Medulla oblongata (tissue), 1 donor: ENCODE measurements at regions not wholly inside any gene's neighbourhood (a gene's known extent, or its start where the extent isn't known, plus 50 kb on each side); places are given as distances from the start of the nearest gene placed in this dataset.
A peak's percentile ranks its signal among the peaks of the same experiment; 100 is the strongest.
"Not testable (repeated sequence)": the region's sequence is repeated elsewhere in the genome, so short reads cannot be mapped to it uniquely, and the experiment has no call there.

Experiments used
- DNase-seq: peaks from one replicate; pipeline ENCODE4 v3.0.0-alpha.2; 2015; ENCODE audit errors: extremely low spot score

- not testable (repeated sequence) for DNase-seq
Observed at GRCh38 chr7:63856466-63856865, 142.2 kb upstream of the ZNF722 start.

- no peak for DNase-seq
Observed at GRCh38 chr7:63867127-63867526, 131.5 kb upstream of the ZNF722 start.

DNA sequence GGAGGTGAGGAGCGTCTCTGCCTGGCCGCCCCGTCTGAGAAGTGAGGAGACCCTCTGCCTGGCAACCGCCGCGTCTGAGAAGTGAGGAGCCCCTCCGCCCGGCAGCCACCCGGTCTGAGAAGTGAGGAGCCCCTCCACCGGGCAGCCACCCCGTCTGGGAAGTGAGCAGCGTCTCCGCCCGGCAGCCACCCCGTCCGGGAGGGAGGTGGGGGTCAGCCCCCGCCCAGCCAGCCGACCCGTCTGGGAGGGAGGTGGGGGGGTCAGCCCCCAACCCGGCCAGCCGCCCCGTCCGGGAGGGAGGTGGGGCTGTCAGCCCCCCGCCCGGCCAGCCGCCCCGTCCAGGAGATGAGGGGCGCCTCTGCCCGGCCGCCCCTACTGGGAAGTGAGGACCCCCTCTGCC, 124.4 kb upstream of the ZNF722 start:
- not testable (repeated sequence) for DNase-seq

- DNase-seq, result no peak
Observed at GRCh38 chr7:63876707-63877322, 121.8 kb upstream of the ZNF722 start.

DNA sequence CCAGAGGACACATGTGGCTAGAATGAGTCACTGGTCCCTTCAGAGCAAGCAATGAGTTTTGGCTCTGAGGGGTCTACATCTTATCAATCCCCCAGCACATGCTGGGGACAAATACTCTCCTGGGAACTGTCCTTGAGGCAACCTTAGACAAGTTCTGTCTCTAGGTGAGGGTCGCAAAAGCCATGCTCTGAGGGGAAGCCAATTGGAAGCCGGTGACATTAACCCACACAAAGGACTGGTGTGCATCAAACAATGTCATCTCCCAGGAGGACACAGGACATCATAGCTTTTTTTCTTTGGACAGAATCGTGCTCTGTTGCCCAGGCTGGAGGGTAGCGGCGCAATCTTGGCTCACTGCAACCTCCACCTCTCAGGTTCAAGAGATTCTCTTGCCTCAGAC, 111.6 kb upstream of the ZNF722 start:
- no peak for DNase-seq

DNA sequence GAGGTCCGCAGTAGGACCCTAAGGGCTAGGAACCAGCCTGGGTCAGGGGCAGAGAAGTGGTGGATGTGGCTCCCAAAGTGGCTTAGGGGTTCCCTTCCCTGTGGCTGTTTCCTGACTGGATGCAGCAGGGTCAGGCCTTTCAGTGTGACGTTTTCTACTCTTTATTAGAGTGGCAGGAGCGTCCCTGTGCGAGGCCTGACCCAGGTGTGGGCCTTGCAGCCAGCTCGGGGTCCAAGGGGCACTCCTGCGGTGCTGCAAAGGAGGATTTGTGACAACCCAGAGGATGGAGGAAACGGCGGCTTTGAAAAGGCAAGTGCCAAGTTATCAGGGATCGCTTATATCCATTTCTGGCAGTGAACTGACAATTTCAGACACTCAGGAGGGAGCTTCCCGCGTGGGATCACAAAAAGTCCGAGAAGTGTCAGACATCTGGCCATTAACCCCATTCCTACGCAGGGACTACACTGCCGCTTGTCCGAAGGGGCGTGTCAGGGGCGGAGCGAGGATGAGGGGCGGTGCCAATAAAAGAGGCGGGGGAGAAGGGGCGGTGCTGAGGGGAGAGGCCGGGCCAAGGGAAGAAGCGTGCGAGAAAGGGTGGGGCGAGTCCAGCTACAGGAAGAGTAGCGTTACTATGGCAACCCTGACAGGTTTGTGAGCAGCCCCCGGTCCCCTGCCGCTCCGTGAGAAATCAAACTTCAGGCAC, 98.8 kb upstream of the ZNF722 start:
- DNase-seq, result peak; percentile 93

- peak; percentile 98 for DNase-seq
Observed at GRCh38 chr7:63900394-63901203, 98.0 kb upstream of the ZNF722 start.

DNA sequence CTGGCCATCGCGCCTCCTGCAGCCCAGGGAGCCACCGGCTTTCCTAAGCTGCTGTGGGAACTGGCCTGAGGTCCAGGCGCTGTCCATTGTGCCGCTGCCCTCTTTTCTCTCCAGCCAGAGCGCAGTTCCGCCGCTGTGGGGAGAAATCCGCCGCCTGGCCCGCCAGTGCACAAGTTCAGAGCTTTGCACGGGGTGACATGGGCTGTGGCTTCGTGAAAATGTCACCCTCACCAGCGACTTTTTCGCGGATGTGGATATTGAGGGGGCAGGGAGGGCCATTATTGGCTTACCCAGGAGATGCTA, 97.5 kb upstream of the ZNF722 start:
- not testable (repeated sequence) for DNase-seq

DNA sequence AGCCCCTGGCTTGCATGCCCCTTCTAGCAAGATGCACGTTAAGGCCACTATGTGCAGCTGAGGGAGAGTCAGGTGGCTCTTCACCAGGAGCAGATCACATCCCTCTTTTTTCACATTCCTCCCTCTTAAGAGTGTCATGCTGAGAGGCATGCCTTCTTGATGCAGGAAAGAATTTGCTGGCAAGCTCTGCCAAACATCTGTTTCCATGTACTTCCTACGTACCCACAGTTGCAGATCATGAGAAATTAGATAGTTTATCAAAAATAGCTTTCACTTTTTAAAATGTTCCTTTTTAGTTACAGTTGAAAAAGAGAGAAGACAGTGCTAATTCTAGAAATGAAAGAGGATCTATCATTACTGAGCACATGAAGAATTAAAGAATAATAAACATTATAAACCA, 79.7 kb upstream of the ZNF722 start:
- no peak for DNase-seq

- peak; percentile 12 for DNase-seq
Observed at GRCh38 chr7:63925262-63925625, 73.4 kb upstream of the ZNF722 start.

- DNase-seq, result peak; percentile 97
Observed at GRCh38 chr7:63925626-63926460, 72.8 kb upstream of the ZNF722 start.

DNA sequence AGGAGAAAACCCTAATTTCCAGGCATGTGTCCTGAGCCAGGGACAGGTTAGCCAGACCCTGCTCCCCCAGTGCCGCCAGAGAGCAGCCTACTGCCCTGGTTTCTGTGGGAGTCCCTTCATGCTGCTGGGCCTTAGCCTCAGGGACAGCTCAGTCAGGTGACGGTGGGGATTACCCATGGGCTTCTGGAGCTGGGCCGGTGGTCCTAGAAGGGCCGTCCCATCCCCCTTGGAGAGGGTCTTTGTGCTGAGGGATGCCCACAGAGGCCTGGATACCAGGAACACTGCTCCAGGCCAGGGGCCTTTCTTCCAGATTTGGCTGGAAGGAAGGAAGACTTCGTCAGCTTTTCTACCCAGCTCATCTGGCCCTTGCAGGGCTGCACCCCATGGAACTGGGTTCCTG, 71.4 kb upstream of the ZNF722 start:
- DNase-seq, result no peak

DNA sequence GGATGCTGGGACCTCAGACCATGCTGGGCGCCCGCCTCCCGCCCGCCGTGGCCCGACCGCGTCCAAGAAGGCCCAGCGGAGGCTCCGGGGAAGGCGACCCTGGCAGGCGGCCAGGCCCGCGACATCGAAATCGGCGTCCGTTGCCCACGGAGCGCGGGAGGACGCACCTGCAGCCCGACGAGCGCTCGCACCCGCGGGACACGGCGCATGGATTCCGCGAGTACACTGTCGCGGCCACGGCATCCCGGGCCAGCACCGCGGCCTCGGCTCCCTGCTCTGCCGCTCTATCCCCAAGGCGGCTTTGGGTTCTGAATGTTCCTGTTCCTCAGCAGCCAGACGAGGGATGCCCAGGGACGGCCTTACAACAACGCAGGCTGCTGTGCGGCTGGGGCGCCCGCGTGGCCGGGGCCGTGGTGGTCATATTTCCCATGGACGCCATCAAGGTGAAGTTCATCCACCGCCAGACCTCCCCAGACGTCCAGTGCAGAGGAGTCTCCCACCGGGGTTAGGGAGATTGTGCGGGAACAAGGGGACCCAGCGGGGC, 67.5 kb upstream of the ZNF722 start:
- no peak for DNase-seq

DNA sequence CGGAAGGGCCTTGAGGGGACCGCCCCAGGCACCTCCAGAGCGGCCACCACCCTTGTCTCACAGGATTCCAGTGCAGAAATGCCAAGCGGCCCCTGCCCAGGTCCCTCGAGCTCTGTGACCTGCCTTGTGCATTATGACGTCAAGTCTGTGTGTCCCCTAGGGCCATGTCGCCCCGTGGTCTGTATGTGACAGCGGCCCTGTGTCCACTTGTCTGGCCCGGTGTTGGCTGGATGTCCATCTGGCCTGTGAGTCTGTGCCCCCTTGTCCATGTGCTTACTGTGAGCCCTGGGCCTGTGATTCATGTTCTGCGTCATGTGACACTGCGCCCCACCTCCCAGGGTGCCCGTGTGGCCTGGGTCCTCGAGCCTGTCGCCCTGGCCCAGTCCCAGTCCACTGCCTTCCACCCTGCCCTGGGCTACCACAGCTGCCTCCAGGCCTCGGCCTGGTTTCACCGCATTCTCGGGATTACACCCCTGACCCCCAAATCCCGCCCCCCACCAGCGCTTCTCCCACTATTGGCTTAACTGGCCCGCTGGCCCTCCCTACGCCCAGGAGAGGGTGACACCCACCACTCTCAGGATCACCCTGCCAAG, 66.6 kb upstream of the ZNF722 start:
- no peak for DNase-seq
